Lower leg skin (tissue), 4 donors: ENCODE measurements at regions not wholly inside any gene's neighbourhood (a gene's known extent, or its start where the extent isn't known, plus 50 kb on each side); places are given as distances from the start of the nearest gene placed in this dataset.

Source experiments
- DNase-seq, 2 donors: peaks; one replicate each; pipeline ENCODE4 v3.0.0-alpha.2; 2019; ENCODE audit warnings: low spot score in 2 of 2
- H3K4me3 ChIP-seq: fragments of 200-600 bp; sonication (generic); 2 replicates; pipeline ENCODE4 v1.5.1; 2017; ENCODE audit warnings: mild to moderate bottlenecking, low read depth; ENCODE audit not compliant: poor library complexity, severe bottlenecking
- CTCF ChIP-seq, 3 donors: fragments of 450-650 bp; IDR thresholded peaks; one replicate each; pipeline ENCODE4 v1.5.1; 2016; ENCODE audit warnings: antibody characterized with exemption in 3 of 3, mild to moderate bottlenecking in 3 of 3, moderate library complexity in 2 of 3
- POLR2A ChIP-seq, 2 donors: fragments of 450-650 bp; IDR thresholded peaks; one replicate each; pipeline ENCODE4 v1.6.1; 2016 to 2017; ENCODE audit warnings: antibody characterized with exemption in 2 of 2, mild to moderate bottlenecking in 1 of 2, moderate library complexity in 1 of 2
- WGBS, 2 donors: methylation state at CpG; one replicate each; pipeline ENCODE4 v1.1.5; 2018; 5-methylcytosine and 5-hydroxymethylcytosine counted together
- intact Hi-C: fragments of 100-400 bp; cut with DNase I; formaldehyde crosslinking; loops from one replicate; pipeline ENCODE4 v1.15.0; 2023; ENCODE audit warnings: low total_unique reads

- intact Hi-C loops = no loop called here
- TF ChIP-seq POLR2A (IDR thresholded peaks at IDR 0.05) (no peak), CTCF (IDR thresholded peaks at IDR 0.05) (no peak)
- 38 to 53% methylated on average over 8 of the region's 8 CpGs for WGBS, 2 donors
- no peak overlapping the region for H3K4me3 ChIP-seq
- DNase-seq = no peak
Measured at GRCh38 chr4:13783800-13784411, 156.4 kb upstream of the BOD1L1 start.

- intact Hi-C loops = no loop called here
- WGBS, 2 donors = 46 to 49% methylated on average over 5 of the region's 5 CpGs
- TF ChIP-seq CTCF (IDR thresholded peaks at IDR 0.05) (no peak), POLR2A (IDR thresholded peaks at IDR 0.05) (no peak)
- no peak for DNase-seq
- no peak overlapping the region for H3K4me3 ChIP-seq
Measured at GRCh38 chr4:13793020-13793710, 165.6 kb upstream of the BOD1L1 start.

- DNase-seq = no peak
- no peak overlapping the region for H3K4me3 ChIP-seq
- 57 to 61% methylated on average over 2 of the region's 2 CpGs for WGBS, 2 donors
- intact Hi-C loops = no loop called here
- TF ChIP-seq POLR2A (IDR thresholded peaks at IDR 0.05) (no peak), CTCF (IDR thresholded peaks at IDR 0.05) (no peak)
Measured at GRCh38 chr4:13794819-13795565, 167.5 kb upstream of the BOD1L1 start.

- intact Hi-C loops = no loop called here
- no peak for TF ChIP-seq CTCF (IDR thresholded peaks at IDR 0.05)
- no peak for TF ChIP-seq POLR2A (IDR thresholded peaks at IDR 0.05)
- no peak overlapping the region for H3K4me3 ChIP-seq
- 84 to 91% methylated on average over 7 of the region's 7 CpGs for WGBS, 2 donors
- DNase-seq = no peak
Measured at GRCh38 chr4:13797061-13797460, 169.5 kb upstream of the BOD1L1 start.

- intact Hi-C loops = no loop called here
- TF ChIP-seq CTCF (IDR thresholded peaks at IDR 0.05) = no peak
- TF ChIP-seq POLR2A (IDR thresholded peaks at IDR 0.05) = no peak
- no peak overlapping the region for H3K4me3 ChIP-seq
- 83 to 92% methylated on average over 3 of the region's 3 CpGs for WGBS, 2 donors
- DNase-seq = no peak
Measured at GRCh38 chr4:13815231-13815630, 187.7 kb upstream of the BOD1L1 start.
